Astrocyte (in vitro differentiated cells and primary cell): ENCODE measurements at regions not wholly inside any gene's neighbourhood (a gene's known extent, or its start where the extent isn't known, plus 50 kb on each side); places are given as distances from the start of the nearest gene placed in this dataset.
"Not testable (repeated sequence)": the region's sequence is repeated elsewhere in the genome, so short reads cannot be mapped to it uniquely, and the experiment has no call there.

Source experiments
- DNase-seq: peaks from one replicate; pipeline ENCODE4 v3.0.0-alpha.2; 2010; ENCODE audit warnings: low read depth
- FAIRE-seq: peaks from 2 replicates; lab custom pipeline; 2011; peaks lifted over from hg19 to GRCh38; lab: Jason Lieb, UNC
- H2AFZ ChIP-seq: 2 replicates; pipeline ENCODE4 v1.6.0; 2012; ENCODE audit warnings: low read depth, low read length, inconsistent platforms
- H3K27ac ChIP-seq: 2 replicates; pipeline ENCODE4 v1.5.1; 2011; ENCODE audit warnings: low read depth, low read length, inconsistent platforms
- H3K27me3 ChIP-seq: 2 replicates; pipeline ENCODE4 v1.6.0; 2011; ENCODE audit warnings: low read length, inconsistent platforms; ENCODE audit not compliant: insufficient read depth
- H3K36me3 ChIP-seq: 2 replicates; pipeline ENCODE4 v1.5.1; 2011; ENCODE audit warnings: low read length, inconsistent platforms; ENCODE audit not compliant: insufficient read depth
- H3K4me1 ChIP-seq: 2 replicates; pipeline ENCODE4 v1.5.1; 2011; ENCODE audit warnings: low read length, inconsistent platforms; ENCODE audit not compliant: insufficient read depth
- H3K4me2 ChIP-seq: 2 replicates; pipeline ENCODE4 v1.6.0; 2012; ENCODE audit warnings: low read length, inconsistent platforms
- H3K4me3 ChIP-seq: 2 replicates; pipeline ENCODE4 v1.5.1; 2011; ENCODE audit warnings: low read depth, mild to moderate bottlenecking, low read length, inconsistent platforms; ENCODE audit not compliant: insufficient read depth
- H3K79me2 ChIP-seq: 2 replicates; pipeline ENCODE4 v1.6.0; 2012; ENCODE audit warnings: mild to moderate bottlenecking, low read length, inconsistent platforms; ENCODE audit not compliant: insufficient read depth
- H3K9ac ChIP-seq: 2 replicates; pipeline ENCODE4 v1.6.0; 2012; ENCODE audit warnings: mild to moderate bottlenecking, low read length, inconsistent platforms
- H3K9me3 ChIP-seq: 2 replicates; pipeline ENCODE4 v1.5.1; 2012; ENCODE audit warnings: low read depth, mild to moderate bottlenecking, low read length, inconsistent platforms; ENCODE audit not compliant: insufficient read depth
- H4K20me1 ChIP-seq: 2 replicates; pipeline ENCODE4 v1.6.0; 2012; ENCODE audit warnings: low read length, inconsistent platforms; ENCODE audit not compliant: insufficient read depth
- H3K27ac Mint-ChIP-seq: one replicate; pipeline ENCODE4 v1.8.0; 2021; ENCODE audit warnings: mild to moderate bottlenecking, mixed read lengths; ENCODE audit not compliant: unreplicated experiment
- H3K27me3 Mint-ChIP-seq: one replicate; pipeline ENCODE4 v1.8.0; 2021; ENCODE audit warnings: low read depth, mixed read lengths; ENCODE audit not compliant: unreplicated experiment
- H3K36me3 Mint-ChIP-seq: one replicate; pipeline ENCODE4 v1.8.0; 2021; ENCODE audit warnings: low read depth, mixed read lengths; ENCODE audit not compliant: unreplicated experiment
- H3K4me1 Mint-ChIP-seq: one replicate; pipeline ENCODE4 v1.8.0; 2021; ENCODE audit warnings: low read depth, mixed read lengths; ENCODE audit not compliant: unreplicated experiment
- H3K4me3 Mint-ChIP-seq: one replicate; pipeline ENCODE4 v1.8.0; 2021; ENCODE audit warnings: mild to moderate bottlenecking, moderate library complexity, mixed read lengths; ENCODE audit not compliant: unreplicated experiment
- H3K9me3 Mint-ChIP-seq: one replicate; pipeline ENCODE4 v1.8.0; 2021; ENCODE audit warnings: mild to moderate bottlenecking, mixed read lengths; ENCODE audit not compliant: unreplicated experiment
- EZH2 ChIP-seq: IDR thresholded peaks from 2 replicates; pipeline ENCODE4 v1.6.1; 2012; ENCODE audit warnings: mild to moderate bottlenecking, low read length, inconsistent platforms; ENCODE audit not compliant: insufficient read depth
- TF ChIP-seq, protein P1 (sequence below): IDR thresholded peaks from 2 replicates; pipeline ENCODE4 v1.5.1; 2011; ENCODE audit warnings: low read depth, mild to moderate bottlenecking, inconsistent platforms, low read length, moderate library complexity; ENCODE audit not compliant: insufficient read depth

DNA sequence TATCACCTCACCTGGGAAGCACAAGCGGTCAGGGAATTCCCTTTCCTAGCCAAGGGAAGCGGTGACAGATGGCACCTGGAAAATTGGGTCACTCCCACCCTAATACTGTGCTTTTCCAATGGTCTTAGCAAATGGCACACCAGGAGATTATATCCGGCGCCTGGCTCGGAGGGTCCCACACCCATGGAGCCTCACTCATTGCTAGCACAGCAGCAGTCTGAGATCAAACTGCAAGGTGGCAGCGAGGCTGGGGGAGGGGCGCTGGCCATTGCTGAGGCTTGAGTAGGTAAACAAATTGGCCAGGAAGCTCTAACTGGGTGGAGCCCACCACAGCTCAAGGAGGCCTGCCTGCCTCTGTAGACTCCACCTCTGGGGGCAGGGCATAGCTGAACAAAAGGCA, 1178.1 kb downstream of the KHDRBS2 start:
- not testable (repeated sequence) for H3K4me3 Mint-ChIP-seq, H3K4me1 ChIP-seq, H3K36me3 Mint-ChIP-seq, H3K27ac ChIP-seq, H3K4me2 ChIP-seq, H4K20me1 ChIP-seq, H3K36me3 ChIP-seq, H3K27ac Mint-ChIP-seq, H3K9me3 Mint-ChIP-seq, H3K27me3 Mint-ChIP-seq, H3K79me2 ChIP-seq, DNase-seq, H3K9ac ChIP-seq, H3K4me3 ChIP-seq, FAIRE-seq, H3K4me1 Mint-ChIP-seq, H2AFZ ChIP-seq, H3K9me3 ChIP-seq, H3K27me3 ChIP-seq

DNA sequence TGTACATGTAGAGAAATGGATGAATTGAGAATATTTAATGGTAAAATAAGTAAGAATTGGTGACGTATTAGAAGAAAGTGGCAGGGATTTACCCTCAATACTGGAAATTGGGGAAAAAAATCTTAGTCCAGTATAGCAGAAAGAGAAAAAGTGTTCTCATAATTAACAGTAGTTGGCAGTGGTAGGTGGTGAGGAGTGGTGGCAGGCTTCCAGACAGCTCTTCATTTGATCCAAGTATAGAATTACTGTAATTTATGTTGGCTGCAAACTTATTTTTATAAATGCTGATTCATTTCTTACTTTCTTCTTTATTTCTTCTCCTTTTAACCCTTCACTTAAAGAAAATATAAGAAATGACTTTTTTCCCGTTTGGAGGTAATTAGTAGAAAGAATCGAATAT, 1182.4 kb downstream of the KHDRBS2 start:
- H3K36me3 Mint-ChIP-seq, H3K9me3 ChIP-seq, H3K4me2 ChIP-seq, H2AFZ ChIP-seq, H3K4me1 Mint-ChIP-seq, H3K27ac ChIP-seq, FAIRE-seq, H3K36me3 ChIP-seq, H3K4me3 Mint-ChIP-seq, H3K9me3 Mint-ChIP-seq, H3K27me3 ChIP-seq, H3K27ac Mint-ChIP-seq, H3K4me3 ChIP-seq, H3K79me2 ChIP-seq, H3K27me3 Mint-ChIP-seq, H3K4me1 ChIP-seq, H3K9ac ChIP-seq, DNase-seq, H4K20me1 ChIP-seq: not testable (repeated sequence)

DNA sequence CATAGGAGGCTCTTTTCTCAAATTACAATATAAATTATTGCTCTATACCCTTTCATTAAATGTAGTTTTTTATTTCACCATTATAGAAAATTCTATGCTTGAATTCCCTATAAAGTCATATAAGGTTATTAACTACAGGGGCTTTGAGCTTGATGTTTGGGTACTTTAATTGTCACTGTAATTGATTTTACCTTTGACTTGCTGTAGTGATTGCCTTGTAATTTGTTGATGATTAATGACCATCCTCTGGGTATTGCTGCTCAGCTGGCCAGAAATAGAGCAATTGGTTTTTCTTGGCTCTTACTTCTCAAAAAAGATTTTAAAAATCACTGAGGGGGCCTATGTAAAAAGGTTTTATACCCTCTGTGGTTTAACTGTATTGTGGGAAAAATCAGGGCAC, 1186.0 kb downstream of the KHDRBS2 start:
- DNase-seq (no peak), FAIRE-seq (no peak)
- no peak for TF ChIP-seq EZH2
- TF ChIP-seq, protein P1, sequence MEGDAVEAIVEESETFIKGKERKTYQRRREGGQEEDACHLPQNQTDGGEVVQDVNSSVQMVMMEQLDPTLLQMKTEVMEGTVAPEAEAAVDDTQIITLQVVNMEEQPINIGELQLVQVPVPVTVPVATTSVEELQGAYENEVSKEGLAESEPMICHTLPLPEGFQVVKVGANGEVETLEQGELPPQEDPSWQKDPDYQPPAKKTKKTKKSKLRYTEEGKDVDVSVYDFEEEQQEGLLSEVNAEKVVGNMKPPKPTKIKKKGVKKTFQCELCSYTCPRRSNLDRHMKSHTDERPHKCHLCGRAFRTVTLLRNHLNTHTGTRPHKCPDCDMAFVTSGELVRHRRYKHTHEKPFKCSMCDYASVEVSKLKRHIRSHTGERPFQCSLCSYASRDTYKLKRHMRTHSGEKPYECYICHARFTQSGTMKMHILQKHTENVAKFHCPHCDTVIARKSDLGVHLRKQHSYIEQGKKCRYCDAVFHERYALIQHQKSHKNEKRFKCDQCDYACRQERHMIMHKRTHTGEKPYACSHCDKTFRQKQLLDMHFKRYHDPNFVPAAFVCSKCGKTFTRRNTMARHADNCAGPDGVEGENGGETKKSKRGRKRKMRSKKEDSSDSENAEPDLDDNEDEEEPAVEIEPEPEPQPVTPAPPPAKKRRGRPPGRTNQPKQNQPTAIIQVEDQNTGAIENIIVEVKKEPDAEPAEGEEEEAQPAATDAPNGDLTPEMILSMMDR, result no peak
- Histone ChIP-seq H3K36me3 (no peaks in the 10 kb centered on the region), H3K4me2 (no peak overlapping the region), H3K9me3 (no peaks in the 10 kb centered on the region), H3K9ac (no peak overlapping the region), H3K27ac (no peak overlapping the region), H3K79me2 (no peaks in the 10 kb centered on the region), H2AFZ (no peak overlapping the region), H3K4me1 (no peaks in the 10 kb centered on the region), H3K4me3 (no peak overlapping the region), H4K20me1 (no peaks in the 10 kb centered on the region), H3K27me3 (no peaks in the 10 kb centered on the region)
- Mint-ChIP-seq H3K4me1 (no peaks in the 10 kb centered on the region), H3K4me3 (no peak overlapping the region), H3K36me3 (no peaks in the 10 kb centered on the region), H3K9me3 (no peaks in the 10 kb centered on the region), H3K27me3 (no peaks in the 10 kb centered on the region), H3K27ac (no peak overlapping the region)

DNA sequence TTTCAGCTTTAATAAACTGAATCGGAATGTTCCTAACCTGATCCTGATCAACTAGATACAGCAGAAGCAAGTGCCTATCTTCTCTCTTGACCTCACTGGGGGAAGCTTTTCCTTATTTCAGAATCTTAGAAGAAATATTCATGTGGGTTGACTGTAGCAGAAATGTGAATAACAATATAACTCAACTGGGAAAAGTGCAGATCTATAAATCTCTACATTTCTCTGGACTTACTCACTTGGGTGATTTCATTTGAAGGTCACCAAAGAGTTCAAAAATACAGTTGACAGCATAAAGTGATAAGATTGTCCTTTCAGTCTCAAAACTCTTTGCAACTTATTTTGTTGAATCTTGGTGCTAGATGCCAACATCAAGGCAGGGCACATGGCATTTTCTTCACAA, 1186.5 kb downstream of the KHDRBS2 start:
- H3K27me3 ChIP-seq, H3K27ac Mint-ChIP-seq, H3K79me2 ChIP-seq, H3K4me1 Mint-ChIP-seq, FAIRE-seq, H2AFZ ChIP-seq, H4K20me1 ChIP-seq, H3K9me3 ChIP-seq, H3K27ac ChIP-seq, DNase-seq, H3K4me2 ChIP-seq, H3K27me3 Mint-ChIP-seq, H3K36me3 Mint-ChIP-seq, H3K36me3 ChIP-seq, H3K4me1 ChIP-seq, H3K9me3 Mint-ChIP-seq, H3K4me3 Mint-ChIP-seq, H3K4me3 ChIP-seq, H3K9ac ChIP-seq: not testable (repeated sequence)

DNA sequence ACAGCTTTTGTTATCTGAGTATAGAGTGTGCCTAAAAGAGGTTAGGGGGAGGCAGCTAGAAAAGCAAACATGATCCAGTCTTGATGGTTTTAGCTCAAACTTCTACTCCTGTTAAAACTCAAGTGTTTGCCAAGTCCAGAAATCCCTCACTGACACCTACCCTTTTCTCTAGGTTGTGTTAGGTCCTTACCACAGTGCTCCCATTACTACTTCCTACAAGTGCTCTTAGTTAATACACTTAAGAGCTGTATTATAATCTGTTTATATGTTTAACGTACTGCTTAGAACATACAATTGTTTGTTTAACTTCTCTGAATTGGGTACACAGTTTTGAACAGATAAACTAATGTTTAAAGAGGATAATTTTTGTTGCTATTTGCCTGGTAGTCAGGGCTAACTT, 1198.0 kb downstream of the KHDRBS2 start:
- not testable (repeated sequence) for H4K20me1 ChIP-seq, DNase-seq, H3K27me3 Mint-ChIP-seq, H3K4me1 Mint-ChIP-seq, H3K4me3 ChIP-seq, H3K36me3 ChIP-seq, FAIRE-seq, H3K4me1 ChIP-seq, H3K9me3 Mint-ChIP-seq, H3K36me3 Mint-ChIP-seq, H2AFZ ChIP-seq, H3K27ac ChIP-seq, H3K79me2 ChIP-seq, H3K4me2 ChIP-seq, H3K27me3 ChIP-seq, H3K9me3 ChIP-seq, H3K27ac Mint-ChIP-seq, H3K4me3 Mint-ChIP-seq, H3K9ac ChIP-seq
